ENCODE measurements at regions not wholly inside any gene's neighbourhood (a gene's known extent, or its start where the extent isn't known, plus 50 kb on each side); places are given as distances from the start of the nearest gene placed in this dataset.

GRCh38 chr6:139429580-139430145, 55.2 kb upstream of the CITED2 start:
- Histone ChIP-seq H3K27me3 (no peaks in the 10 kb centered on the region), H3K36me3 (no peaks in the 10 kb centered on the region), H3K27ac (no peak overlapping the region), H3K4me1 (peaks cover 0 to 6% (median 0%) of the 10 kb centered on the region in 3 donors), H3K9me3 (no peaks in the 10 kb centered on the region), H3K4me3 (no peak overlapping the region)
- intact Hi-C loops (cut with DNase I), result no loop called here
- TF ChIP-seq POLR2A (IDR thresholded peaks at IDR 0.05) (no peak), CTCF (IDR thresholded peaks at IDR 0.05) (no peak)
- DNase-seq, result no peak
- WGBS, 2 donors, result 74 to 86% methylated on average over 7 of the region's 7 CpGs

DNA sequence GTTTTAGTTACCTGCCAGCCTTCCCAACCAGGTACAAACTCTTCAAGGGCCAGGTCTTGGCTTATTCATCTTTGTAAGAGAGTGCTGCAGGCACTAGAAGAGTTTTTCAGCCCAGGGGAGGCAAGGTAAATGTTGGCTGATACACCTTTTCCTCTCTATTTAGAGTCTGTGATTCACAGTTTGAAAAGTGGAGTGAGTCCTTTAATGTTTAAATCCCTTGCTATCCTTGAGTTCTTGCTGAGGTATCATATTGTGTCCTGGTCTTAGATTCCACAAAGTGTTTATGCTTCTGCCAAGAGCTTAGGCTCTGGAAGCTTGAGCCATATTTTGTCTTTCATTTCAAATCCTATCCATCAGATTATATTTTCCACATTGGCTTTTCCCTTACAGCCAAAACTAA, 52.8 kb upstream of the CITED2 start:
- Histone ChIP-seq H3K27ac (no peak overlapping the region), H3K9me3 (no peaks in the 10 kb centered on the region), H3K36me3 (no peaks in the 10 kb centered on the region), H3K27me3 (no peaks in the 10 kb centered on the region), H3K4me1 (no peaks in the 10 kb centered on the region), H3K4me3 (no peak overlapping the region)
- intact Hi-C loops (cut with DNase I), result no loop called here
- TF ChIP-seq CTCF (IDR thresholded peaks at IDR 0.05) (no peak), POLR2A (IDR thresholded peaks at IDR 0.05) (no peak)
- no peak for DNase-seq

GRCh38 chr6:139426795-139427194, 52.3 kb upstream of the CITED2 start:
- DNase-seq, result no peak
- Histone ChIP-seq H3K9me3 (no peaks in the 10 kb centered on the region), H3K4me3 (no peak overlapping the region), H3K27me3 (no peaks in the 10 kb centered on the region), H3K4me1 (no peaks in the 10 kb centered on the region), H3K36me3 (no peaks in the 10 kb centered on the region), H3K27ac (no peak overlapping the region)
- intact Hi-C loops (cut with DNase I), result no loop called here
- WGBS, 2 donors, result 62 to 73% methylated on average over 9 of the region's 9 CpGs
- no peak for TF ChIP-seq CTCF (IDR thresholded peaks at IDR 0.05)
- no peak for TF ChIP-seq POLR2A (IDR thresholded peaks at IDR 0.05)

GRCh38 chr6:139425780-139426179, 51.3 kb upstream of the CITED2 start:
- H3K9me3 ChIP-seq, result no peaks in the 10 kb centered on the region
- no peak for DNase-seq
- TF ChIP-seq POLR2A (IDR thresholded peaks at IDR 0.05) (no peak), CTCF (IDR thresholded peaks at IDR 0.05) (no peak)
- intact Hi-C loops (cut with DNase I), result no loop called here
- H3K4me3 ChIP-seq, result no peak overlapping the region
- H3K27ac ChIP-seq, result no peak overlapping the region
- 76 to 100% methylated on average over 2 of the region's 2 CpGs for WGBS, 2 donors
- no peaks in the 10 kb centered on the region for H3K4me1 ChIP-seq
- no peaks in the 10 kb centered on the region for H3K36me3 ChIP-seq
- no peaks in the 10 kb centered on the region for H3K27me3 ChIP-seq

DNA sequence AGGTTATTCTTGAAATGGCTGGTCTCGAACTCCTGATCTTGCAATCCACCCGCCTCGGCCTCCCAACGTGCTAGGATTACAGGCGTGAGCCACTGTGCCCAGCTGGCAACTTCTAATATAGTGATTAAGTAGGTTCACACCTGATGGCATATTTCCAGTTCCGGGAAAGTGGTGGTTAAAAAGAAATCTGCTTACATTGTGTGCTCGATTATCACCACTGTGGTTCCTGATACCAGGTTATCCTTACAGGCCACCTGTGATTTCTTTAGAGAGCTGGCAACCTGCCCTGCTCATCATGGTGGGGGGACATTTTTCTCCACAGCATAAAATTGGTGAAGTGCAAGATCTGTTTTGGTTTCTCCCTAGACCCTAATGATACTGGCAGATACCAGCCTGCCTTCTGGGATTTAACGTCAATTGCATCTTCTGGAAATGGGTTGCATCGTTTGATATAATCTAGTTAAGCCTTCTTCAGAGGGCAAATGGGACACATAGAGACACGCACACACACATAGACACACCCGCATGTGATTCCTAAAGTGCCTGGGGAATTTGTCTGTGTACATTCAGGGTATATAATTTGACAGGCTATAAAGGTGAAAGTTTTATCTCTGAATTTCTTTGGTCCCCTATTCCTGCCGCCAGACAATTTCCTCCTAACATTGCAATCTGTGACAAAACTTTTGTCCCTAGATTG, 49.7 kb upstream of the CITED2 start:
- WGBS, 2 donors, result 83 to 84% methylated on average over 7 to 12 of the region's 12 CpGs
- no peaks in the 10 kb centered on the region for H3K27me3 ChIP-seq
- no peak for TF ChIP-seq CTCF (IDR thresholded peaks at IDR 0.05)
- no peak for TF ChIP-seq POLR2A (IDR thresholded peaks at IDR 0.05)
- no peak overlapping the region for H3K4me3 ChIP-seq
- no peak for DNase-seq
- no peaks in the 10 kb centered on the region for H3K36me3 ChIP-seq
- no peaks in the 10 kb centered on the region for H3K4me1 ChIP-seq
- no peaks in the 10 kb centered on the region for H3K9me3 ChIP-seq
- no peak overlapping the region for H3K27ac ChIP-seq
- intact Hi-C loops (cut with DNase I), result no loop called here

Small RNA genes in the stretch of these regions (small RNA-seq; reads per million reads assigned to genes)
- gene AL357080.1 (0 reads per million in 4 donors), gene MIR3668 (0 reads per million in 4 donors), gene MIR4465 (0 reads per million in 4 donors), gene RN7SKP106 (0 reads per million in 4 donors), gene RNA5SP220 (0 reads per million in 4 donors)
